K562 (cell line): ENCODE measurements at regions not wholly inside any gene's neighbourhood (a gene's known extent, or its start where the extent isn't known, plus 50 kb on each side); places are given as distances from the start of the nearest gene placed in this dataset.
"Not testable (repeated sequence)": the region's sequence is repeated elsewhere in the genome, so short reads cannot be mapped to it uniquely, and the experiment has no call there.

Experiments used
- BCOR ChIP-seq: fragments of 450-650 bp; IDR thresholded peaks from 2 replicates; pipeline ENCODE4 v1.6.1; 2016
- CXXC5 ChIP-seq: fragments of 250-450 bp; sonication (Bioruptor Pico); IDR thresholded peaks from 2 replicates; pipeline ENCODE4 v1.8.0; 2022; ENCODE audit warnings: inconsistent platforms, mild to moderate bottlenecking, moderate library complexity
- DPF2 ChIP-seq: fragments of 450-650 bp; IDR thresholded peaks from 2 replicates; pipeline ENCODE4 v1.6.1; 2016
- FOXM1 ChIP-seq, 2 experiments: fragments of 450-650 bp in 1 of 2; sonication (generic) in 1 of 2; formaldehyde crosslinking in 1 of 2; IDR thresholded peaks; 2 replicates each; pipeline versions ENCODE4 v1.6.1 to v1.9.0; 2017 to 2022; ENCODE audit warnings: low read depth in 2 of 2, mild to moderate bottlenecking in 2 of 2, missing genetic modification reagents in 1 of 2, moderate library complexity in 1 of 2
- HDAC1 ChIP-seq, 2 experiments: fragments of 450-650 bp; IDR thresholded peaks; 2 replicates each; pipeline ENCODE4 v1.6.1; 2016 to 2017; ENCODE audit warnings: inconsistent platforms in 1 of 2, mild to moderate bottlenecking in 1 of 2, moderate library complexity in 1 of 2
- NFATC3 ChIP-seq: fragments of 450-650 bp; IDR thresholded peaks from 2 replicates; pipeline ENCODE4 v1.6.1; 2017; ENCODE audit warnings: mild to moderate bottlenecking
- RCOR1 ChIP-seq, 2 experiments: IDR thresholded peaks; 2 replicates each; pipeline ENCODE4 v1.6.1; 2012; ENCODE audit warnings: low read depth in 2 of 2, low read length in 2 of 2, borderline replicate concordance in 1 of 2, improper control_type of control experiment in 1 of 2
- SMARCA4 ChIP-seq: fragments of 450-650 bp; IDR thresholded peaks from 2 replicates; pipeline ENCODE4 v1.6.1; 2016
- SMARCA5 ChIP-seq: fragments of 450-650 bp; IDR thresholded peaks from 2 replicates; pipeline ENCODE4 v1.6.1; 2016
- ZNF384 ChIP-seq: IDR thresholded peaks from 2 replicates; pipeline ENCODE4 v1.6.1; 2012; ENCODE audit warnings: low read depth, low read length, improper control_type of control experiment
- TF ChIP-seq, protein P1 (sequence below), 2 experiments: fragments of 450-650 bp; IDR thresholded peaks; 2 replicates each; pipeline ENCODE4 v1.6.1; 2018; ENCODE audit warnings: mild to moderate bottlenecking in 2 of 2, low read depth in 1 of 2; ENCODE audit not compliant: partially characterized antibody in 2 of 2
- TF ChIP-seq, protein P2 (sequence below), 2 experiments: fragments of 450-650 bp; IDR thresholded peaks; 2 replicates each; pipeline ENCODE4 v1.6.1; 2016
- TF ChIP-seq, protein P3 (sequence below): IDR thresholded peaks from 2 replicates; pipeline ENCODE4 v1.6.1; 2016; ENCODE audit warnings: missing genetic modification characterization, missing compliant biosample characterization
- TF ChIP-seq, protein P4 (sequence below): fragments of 450-650 bp; formaldehyde crosslinking; IDR thresholded peaks from 2 replicates; pipeline ENCODE4 v1.4.0; 2020; ENCODE audit warnings: mild to moderate bottlenecking, mixed read lengths

DNA sequence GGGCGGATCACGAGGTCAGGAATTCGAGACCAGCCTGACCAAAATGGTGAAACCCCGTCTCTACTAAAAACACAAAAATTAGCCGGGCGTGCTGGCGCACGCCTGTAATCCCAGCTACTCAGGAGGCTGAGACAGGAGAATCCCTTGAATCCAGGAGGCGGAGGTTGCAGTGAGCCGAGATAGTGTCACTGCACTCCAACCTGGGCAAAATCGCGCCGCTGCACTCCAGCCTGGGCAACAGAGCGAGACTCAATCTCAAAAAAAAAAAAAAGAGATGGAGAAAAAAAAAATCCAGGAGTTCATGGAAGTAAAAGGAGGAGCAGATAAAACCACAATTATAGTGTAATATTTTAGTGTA, 76.3 kb upstream of the ZNF184 start (continued):
- TF ChIP-seq CXXC5 (CRISPR knock-in tag) (peak; percentile 37), NFATC3 (peak; percentile 97), RCOR1 (IDR thresholded peaks at IDR 0.05; ENCODE audit: borderline replicate concordance in 1 of 2, low read depth in 2 of 2, low read length in 2 of 2) (0 out of 4 replicates have a peak, but pooled peaks of 1 of the 2 experiments have one; percentile 20), ZNF384 (peak; percentile 44), FOXM1 (IDR thresholded peaks at IDR 0.05; ENCODE audit: low read depth) (peak; percentile 16; the same call in 1 of the 2 replicates), DPF2 (peak; percentile 35; the same call in 1 of the 2 replicates), SMARCA5 (peak; percentile 38; the same call in 1 of the 2 replicates), HDAC1 (IDR thresholded peaks at IDR 0.05) (peak in 1 of 2 experiments; percentile 64; a peak in 2 of 4 replicates), SMARCA4 (peak; percentile 16; the same call in 1 of the 2 replicates), BCOR (peak; percentile 81)
- TF ChIP-seq, protein P1, sequence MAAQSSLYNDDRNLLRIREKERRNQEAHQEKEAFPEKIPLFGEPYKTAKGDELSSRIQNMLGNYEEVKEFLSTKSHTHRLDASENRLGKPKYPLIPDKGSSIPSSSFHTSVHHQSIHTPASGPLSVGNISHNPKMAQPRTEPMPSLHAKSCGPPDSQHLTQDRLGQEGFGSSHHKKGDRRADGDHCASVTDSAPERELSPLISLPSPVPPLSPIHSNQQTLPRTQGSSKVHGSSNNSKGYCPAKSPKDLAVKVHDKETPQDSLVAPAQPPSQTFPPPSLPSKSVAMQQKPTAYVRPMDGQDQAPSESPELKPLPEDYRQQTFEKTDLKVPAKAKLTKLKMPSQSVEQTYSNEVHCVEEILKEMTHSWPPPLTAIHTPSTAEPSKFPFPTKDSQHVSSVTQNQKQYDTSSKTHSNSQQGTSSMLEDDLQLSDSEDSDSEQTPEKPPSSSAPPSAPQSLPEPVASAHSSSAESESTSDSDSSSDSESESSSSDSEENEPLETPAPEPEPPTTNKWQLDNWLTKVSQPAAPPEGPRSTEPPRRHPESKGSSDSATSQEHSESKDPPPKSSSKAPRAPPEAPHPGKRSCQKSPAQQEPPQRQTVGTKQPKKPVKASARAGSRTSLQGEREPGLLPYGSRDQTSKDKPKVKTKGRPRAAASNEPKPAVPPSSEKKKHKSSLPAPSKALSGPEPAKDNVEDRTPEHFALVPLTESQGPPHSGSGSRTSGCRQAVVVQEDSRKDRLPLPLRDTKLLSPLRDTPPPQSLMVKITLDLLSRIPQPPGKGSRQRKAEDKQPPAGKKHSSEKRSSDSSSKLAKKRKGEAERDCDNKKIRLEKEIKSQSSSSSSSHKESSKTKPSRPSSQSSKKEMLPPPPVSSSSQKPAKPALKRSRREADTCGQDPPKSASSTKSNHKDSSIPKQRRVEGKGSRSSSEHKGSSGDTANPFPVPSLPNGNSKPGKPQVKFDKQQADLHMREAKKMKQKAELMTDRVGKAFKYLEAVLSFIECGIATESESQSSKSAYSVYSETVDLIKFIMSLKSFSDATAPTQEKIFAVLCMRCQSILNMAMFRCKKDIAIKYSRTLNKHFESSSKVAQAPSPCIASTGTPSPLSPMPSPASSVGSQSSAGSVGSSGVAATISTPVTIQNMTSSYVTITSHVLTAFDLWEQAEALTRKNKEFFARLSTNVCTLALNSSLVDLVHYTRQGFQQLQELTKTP (IDR thresholded peaks at IDR 0.05; ENCODE audit: low read depth in 1 of 2, partially characterized antibody in 2 of 2), result peak in 1 of 2 experiments; percentile 41
- not testable (repeated sequence) for TF ChIP-seq FOXM1 (CRISPR knock-in tag; IDR thresholded peaks at IDR 0.05; ENCODE audit: low read depth)
- TF ChIP-seq, protein P2, sequence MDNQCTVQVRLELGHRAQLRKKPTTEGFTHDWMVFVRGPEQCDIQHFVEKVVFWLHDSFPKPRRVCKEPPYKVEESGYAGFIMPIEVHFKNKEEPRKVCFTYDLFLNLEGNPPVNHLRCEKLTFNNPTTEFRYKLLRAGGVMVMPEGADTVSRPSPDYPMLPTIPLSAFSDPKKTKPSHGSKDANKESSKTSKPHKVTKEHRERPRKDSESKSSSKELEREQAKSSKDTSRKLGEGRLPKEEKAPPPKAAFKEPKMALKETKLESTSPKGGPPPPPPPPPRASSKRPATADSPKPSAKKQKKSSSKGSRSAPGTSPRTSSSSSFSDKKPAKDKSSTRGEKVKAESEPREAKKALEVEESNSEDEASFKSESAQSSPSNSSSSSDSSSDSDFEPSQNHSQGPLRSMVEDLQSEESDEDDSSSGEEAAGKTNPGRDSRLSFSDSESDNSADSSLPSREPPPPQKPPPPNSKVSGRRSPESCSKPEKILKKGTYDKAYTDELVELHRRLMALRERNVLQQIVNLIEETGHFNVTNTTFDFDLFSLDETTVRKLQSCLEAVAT (IDR thresholded peaks at IDR 0.05), result peak in 1 of 2 experiments; percentile 62; a peak in 1 of 4 replicates
- TF ChIP-seq, protein P3, sequence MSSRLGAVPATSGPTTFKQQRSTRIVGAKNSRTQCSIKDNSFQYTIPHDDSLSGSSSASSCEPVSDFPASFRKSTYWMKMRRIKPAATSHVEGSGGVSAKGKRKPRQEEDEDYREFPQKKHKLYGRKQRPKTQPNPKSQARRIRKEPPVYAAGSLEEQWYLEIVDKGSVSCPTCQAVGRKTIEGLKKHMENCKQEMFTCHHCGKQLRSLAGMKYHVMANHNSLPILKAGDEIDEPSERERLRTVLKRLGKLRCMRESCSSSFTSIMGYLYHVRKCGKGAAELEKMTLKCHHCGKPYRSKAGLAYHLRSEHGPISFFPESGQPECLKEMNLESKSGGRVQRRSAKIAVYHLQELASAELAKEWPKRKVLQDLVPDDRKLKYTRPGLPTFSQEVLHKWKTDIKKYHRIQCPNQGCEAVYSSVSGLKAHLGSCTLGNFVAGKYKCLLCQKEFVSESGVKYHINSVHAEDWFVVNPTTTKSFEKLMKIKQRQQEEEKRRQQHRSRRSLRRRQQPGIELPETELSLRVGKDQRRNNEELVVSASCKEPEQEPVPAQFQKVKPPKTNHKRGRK (tag), result peak; percentile 50; the same call in 1 of the 2 replicates
- TF ChIP-seq, protein P4, sequence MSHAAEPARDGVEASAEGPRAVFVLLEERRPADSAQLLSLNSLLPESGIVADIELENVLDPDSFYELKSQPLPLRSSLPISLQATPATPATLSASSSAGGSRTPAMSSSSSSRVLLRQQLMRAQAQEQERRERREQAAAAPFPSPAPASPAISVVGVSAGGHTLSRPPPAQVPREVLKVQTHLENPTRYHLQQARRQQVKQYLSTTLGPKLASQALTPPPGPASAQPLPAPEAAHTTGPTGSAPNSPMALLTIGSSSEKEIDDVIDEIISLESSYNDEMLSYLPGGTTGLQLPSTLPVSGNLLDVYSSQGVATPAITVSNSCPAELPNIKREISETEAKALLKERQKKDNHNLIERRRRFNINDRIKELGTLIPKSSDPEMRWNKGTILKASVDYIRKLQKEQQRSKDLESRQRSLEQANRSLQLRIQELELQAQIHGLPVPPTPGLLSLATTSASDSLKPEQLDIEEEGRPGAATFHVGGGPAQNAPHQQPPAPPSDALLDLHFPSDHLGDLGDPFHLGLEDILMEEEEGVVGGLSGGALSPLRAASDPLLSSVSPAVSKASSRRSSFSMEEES (CRISPR knock-in tag), result peak; percentile 68
